HG02840 (cell line): ENCODE measurements at regions not wholly inside any gene's neighbourhood (a gene's known extent, or its start where the extent isn't known, plus 50 kb on each side); places are given as distances from the start of the nearest gene placed in this dataset.

Experiments
- ATAC-seq: cut with Tn5 transposase; IDR thresholded peaks from one replicate; pipeline ENCODE4 v1.9.1; 2021; ENCODE audit warnings: mild to moderate bottlenecking, moderate library complexity, moderate number of reproducible peaks; ENCODE audit not compliant: unreplicated experiment, low FRiP score

GRCh38 chr2:41728788-41729338 lies 319.0 kb upstream of the PKDCC start:
- no peak for ATAC-seq

- ATAC-seq, result no peak
Observed at GRCh38 chr2:41729800-41730364, 317.9 kb upstream of the PKDCC start.

- no peak for ATAC-seq
Observed at GRCh38 chr2:41735006-41735405, 312.8 kb upstream of the PKDCC start.

- no peak for ATAC-seq
Observed at GRCh38 chr2:41735476-41735875, 312.3 kb upstream of the PKDCC start.

- ATAC-seq, result peak; percentile 90
Observed at GRCh38 chr2:41736105-41736567, 311.7 kb upstream of the PKDCC start.

GRCh38 chr2:41736586-41736985 lies 311.2 kb upstream of the PKDCC start:
- peak; percentile 10 for ATAC-seq

- no peak for ATAC-seq
Observed at GRCh38 chr2:41737888-41738287, 309.9 kb upstream of the PKDCC start.

- no peak for ATAC-seq
Observed at GRCh38 chr2:41741951-41742595, 305.7 kb upstream of the PKDCC start.

GRCh38 chr2:41743324-41743723 lies 304.5 kb upstream of the PKDCC start:
- ATAC-seq, result no peak

- ATAC-seq, result no peak
Observed at GRCh38 chr2:41750829-41751228, 297.0 kb upstream of the PKDCC start.

GRCh38 chr2:41759880-41760279 lies 287.9 kb upstream of the PKDCC start:
- no peak for ATAC-seq

GRCh38 chr2:41763141-41763540 lies 284.7 kb upstream of the PKDCC start:
- no peak for ATAC-seq

GRCh38 chr2:41764131-41764530 lies 283.7 kb upstream of the PKDCC start:
- ATAC-seq, result no peak

- no peak for ATAC-seq
Observed at GRCh38 chr2:41764919-41765318, 282.9 kb upstream of the PKDCC start.

- no peak for ATAC-seq
Observed at GRCh38 chr2:41768310-41768709, 279.5 kb upstream of the PKDCC start.

GRCh38 chr2:41771710-41772109 lies 276.1 kb upstream of the PKDCC start:
- no peak for ATAC-seq

- ATAC-seq, result no peak
Observed at GRCh38 chr2:41772697-41773096, 275.1 kb upstream of the PKDCC start.

GRCh38 chr2:41774011-41774605 lies 273.7 kb upstream of the PKDCC start:
- ATAC-seq, result no peak

GRCh38 chr2:41775366-41776025 lies 272.3 kb upstream of the PKDCC start:
- ATAC-seq, result no peak

GRCh38 chr2:41779888-41780287 lies 267.9 kb upstream of the PKDCC start:
- no peak for ATAC-seq
